GM18519 (cell line): ENCODE measurements at regions not wholly inside any gene's neighbourhood (a gene's known extent, or its start where the extent isn't known, plus 50 kb on each side); places are given as distances from the start of the nearest gene placed in this dataset.

Source experiments
- ATAC-seq: cut with Tn5 transposase; IDR thresholded peaks from one replicate; pipeline ENCODE4 v1.9.1; 2021; ENCODE audit warnings: mild to moderate bottlenecking, moderate library complexity; ENCODE audit not compliant: unreplicated experiment, low FRiP score

DNA sequence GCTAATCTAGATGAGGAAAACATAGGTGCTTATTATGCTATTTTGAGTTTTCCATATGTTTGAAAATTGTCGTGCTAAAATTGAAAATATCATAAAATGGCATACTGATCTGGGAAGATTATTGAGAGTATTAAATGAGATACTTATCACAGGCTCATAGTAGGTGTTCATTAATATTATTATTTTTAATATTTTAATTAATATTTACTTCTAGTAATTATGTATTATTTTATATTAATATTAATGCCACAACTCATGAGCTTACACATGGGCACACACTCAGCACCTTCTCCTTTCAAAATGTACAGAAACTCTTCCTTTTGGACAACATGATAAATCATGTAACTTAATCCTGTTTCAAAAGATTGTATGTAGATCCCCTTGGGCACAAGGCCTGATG, 223.6 kb downstream of the RAB28 start:
- ATAC-seq = no peak

DNA sequence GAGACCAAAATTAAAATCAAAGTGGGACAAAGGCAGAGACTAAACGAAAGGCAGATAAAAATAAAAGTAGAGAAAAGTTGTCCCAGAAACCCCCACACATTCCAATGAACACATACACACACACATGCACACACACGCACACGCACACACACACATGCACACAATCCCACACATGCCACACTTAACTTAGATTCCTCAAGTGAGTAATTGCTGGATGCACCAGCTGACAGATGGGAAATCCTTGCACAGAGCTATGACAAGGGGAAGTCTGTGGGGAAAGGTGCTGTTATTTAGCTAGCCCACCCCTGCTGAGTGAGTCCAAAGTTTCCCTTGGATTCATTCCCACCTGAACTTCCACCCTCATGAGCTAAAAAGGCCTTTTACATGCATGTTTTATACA, 233.9 kb downstream of the RAB28 start:
- ATAC-seq = no peak

DNA sequence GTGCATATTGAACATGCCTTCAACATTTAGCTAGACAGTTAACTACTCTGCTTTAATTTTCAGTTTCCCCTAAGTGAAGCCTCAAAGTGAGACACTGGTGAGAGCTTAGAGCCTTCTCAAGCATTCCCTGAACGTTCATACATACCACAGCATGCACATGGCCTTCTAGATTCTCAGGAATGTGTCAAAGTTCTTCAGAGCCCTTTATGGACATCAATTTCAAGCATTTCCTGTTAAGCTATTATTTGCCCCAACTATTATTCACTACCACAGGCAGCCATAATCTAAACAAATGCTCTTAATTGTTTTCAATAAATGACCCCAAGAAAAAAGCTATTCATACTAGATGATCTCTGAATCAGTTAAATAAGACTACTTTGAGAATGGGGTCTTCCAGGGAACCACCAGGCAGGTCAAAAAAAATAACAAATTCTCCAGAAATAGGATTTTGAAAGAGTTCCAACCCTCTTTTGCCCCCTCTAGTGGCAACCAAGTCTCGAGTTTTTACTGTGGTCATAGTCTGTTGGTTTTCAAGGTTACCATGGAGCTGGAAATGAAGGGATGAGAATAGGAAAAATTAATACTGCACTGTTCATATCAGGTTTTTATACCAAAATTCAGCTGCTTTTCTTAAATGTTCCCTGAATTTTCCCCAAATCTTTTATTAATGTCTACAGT, 235.4 kb downstream of the RAB28 start:
- ATAC-seq = no peak

- no peak for ATAC-seq
These were observed 238.0 kb downstream of the RAB28 start for GRCh38 chr4:13246107-13246506.

DNA sequence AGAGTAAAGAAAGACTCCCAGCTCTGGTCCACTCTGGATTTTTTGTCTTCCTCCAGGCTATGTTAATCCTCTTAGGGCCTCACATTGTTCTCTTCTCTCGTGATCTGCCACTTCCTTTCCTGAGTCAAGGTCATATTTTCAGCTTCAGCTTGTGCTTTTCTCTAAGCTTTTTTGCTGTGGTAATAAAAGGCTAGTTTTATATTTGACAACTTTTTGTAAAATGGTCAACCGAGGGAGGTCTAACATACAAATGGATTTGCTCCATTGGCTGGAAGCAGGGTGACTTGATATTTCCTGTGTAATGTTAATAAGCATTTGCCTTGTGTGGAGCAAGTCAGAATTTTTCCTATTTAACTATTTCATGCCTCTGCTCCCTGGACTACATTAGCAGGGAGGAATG, 239.7 kb downstream of the RAB28 start:
- no peak for ATAC-seq

- no peak for ATAC-seq
These were observed 241.0 kb downstream of the RAB28 start for GRCh38 chr4:13243152-13243551.

DNA sequence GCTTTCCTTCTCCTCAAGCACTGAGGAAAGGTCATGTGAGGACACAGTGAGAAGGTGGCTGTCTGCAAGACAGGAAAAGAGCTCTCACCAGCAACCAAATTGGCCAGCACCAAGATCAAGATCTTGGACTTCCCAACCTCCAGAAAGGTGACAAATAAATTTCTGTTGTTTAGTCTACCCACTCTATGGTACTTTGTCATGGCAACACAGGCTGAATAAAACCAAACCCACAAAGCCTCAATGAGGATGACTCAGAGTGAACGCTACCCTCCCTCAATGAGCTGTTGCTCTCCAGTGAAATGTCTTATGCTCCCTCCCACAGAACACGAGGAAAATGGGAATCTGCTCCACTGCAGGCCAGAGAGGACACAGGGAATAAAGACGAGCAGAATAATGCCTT, 244.1 kb downstream of the RAB28 start:
- no peak for ATAC-seq

- ATAC-seq = no peak
These were observed 245.2 kb downstream of the RAB28 start for GRCh38 chr4:13238936-13239335.

DNA sequence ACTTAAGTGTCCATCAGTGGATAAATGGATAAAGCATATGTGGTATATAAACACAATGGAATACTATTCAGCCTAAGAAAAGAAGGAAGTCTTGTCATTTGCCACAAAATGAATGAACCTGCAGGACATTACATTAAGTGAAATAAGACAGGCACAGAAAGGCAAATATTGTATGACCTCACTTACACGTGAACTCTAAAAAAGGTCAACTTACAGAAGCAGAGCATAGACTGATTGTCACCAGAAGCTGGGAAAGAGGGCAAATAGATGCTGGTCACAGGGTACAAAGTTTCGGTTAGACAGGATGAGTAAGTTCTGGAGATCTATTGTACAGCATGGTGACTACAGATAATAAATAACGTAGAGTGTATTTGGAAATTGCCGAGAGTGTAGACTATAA, 247.7 kb downstream of the RAB28 start:
- no peak for ATAC-seq

DNA sequence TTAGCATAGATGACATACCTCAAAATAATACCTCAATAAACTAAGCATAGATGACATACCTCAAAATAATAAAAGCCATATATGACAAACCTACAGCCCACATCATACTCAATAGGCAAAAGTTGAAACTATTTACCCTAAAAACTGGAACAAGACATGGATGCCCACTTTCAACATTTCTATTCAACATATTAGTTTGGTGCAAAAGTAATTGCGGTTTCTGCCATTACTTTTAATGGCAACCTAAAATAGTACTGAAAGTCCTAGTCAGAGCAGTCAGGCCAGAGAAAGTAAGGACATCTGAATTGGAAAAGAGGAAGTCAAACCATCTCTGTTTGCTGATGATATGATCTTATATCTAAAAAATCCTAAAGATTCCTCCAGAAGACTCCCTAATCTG, 250.4 kb downstream of the RAB28 start:
- no peak for ATAC-seq

GRCh38 chr4:13219971-13220370, 264.2 kb downstream of the RAB28 start:
- no peak for ATAC-seq

DNA sequence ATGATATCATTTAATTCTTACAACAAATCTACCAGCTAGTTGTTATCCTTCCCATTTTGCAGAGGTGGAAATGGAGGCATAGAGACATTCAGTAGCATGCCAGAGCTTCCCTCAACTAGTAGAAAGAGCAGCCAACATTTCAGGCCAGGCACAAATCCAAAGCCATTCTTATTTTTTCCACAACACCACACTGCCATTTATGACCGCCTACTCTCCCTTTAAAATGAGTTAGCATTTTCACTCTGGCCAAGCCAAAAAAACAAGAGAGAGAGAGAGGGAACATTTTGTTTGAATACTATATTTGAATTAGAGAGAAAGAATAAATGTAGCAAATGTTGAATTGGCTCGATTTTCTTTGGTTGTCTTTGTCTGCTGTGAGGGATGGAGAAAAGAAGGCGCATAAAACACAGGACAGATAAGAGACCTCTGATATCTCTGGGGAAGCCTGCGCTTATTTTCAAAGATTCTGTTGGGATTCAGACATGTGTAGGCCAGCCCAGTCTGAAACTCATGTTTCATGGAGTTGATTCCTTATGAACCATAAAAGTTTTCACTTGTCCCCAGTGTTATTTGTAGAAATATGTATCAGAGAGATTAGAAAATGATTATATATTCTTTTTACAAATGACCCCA, 265.7 kb downstream of the RAB28 start:
- ATAC-seq = no peak

DNA sequence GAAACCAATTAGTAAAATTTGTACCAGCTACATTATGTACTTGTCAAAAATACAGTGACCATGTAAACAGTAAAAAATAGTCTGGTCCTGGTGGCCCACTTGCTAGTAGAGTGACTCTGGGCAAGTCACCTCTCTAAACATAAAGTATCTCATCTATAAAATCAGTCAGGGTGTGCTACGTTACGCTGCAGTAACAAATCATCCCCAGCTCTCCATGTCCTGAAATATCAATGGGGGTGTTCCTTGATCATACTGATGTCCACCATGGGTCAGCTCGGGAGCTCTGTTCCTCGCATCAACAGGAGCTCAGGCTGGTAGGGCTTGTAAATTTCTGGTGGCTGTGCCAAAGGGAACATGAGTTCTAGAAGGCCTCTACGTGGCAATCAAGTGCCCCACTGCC, 268.6 kb downstream of the RAB28 start:
- ATAC-seq = no peak

- ATAC-seq = no peak
These were observed 271.2 kb downstream of the RAB28 start for GRCh38 chr4:13212936-13213335.

- ATAC-seq = no peak
These were observed 274.5 kb downstream of the RAB28 start for GRCh38 chr4:13209600-13209999.

DNA sequence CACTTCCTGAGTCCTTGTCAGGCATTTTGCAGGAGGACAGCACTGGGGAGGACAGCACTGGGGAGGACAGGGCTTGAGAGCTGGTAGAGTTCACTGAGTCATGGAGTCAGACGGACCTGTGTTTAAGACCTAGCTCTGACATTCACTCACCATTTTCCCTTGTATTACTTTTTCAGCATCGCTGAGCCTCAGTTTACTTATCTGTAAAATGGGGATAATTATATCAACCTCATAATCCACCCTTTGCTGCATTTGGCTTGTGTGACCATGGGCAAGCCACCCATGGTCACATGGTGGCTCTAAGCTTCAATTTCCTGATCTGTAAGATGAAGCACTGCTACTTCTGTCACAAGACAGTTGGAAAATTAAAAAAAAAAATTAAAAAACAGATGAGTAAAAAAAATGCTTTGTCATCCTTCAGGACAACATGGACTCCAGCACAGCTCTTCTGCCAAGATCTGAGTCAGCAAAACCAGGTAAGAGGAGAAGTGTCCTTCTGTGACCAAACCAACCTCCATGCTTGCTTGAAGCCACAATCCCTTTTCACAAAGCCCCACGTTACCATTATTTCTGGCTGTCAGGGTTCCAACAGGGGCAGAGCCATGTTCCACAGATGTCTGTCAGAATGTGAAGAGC, 275.5 kb downstream of the RAB28 start:
- no peak for ATAC-seq

DNA sequence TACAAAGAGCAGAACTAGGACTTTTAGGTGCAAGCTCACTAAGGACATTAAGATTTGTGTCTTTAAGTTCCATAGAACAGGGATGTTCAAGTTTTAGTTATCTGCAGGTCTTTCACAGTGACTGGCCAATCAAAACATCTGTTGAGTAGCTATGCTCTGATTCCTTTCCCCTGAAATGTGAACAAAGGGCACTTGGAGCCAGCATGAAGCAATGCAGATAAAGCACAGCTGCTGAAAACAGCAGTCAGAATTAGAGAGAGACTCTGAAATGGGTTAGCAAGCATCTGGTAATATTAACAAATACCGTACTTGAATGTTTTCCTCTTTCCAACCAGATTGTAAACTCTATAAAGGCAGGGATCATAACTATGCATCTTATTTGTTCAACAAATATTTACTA, 276.9 kb downstream of the RAB28 start:
- ATAC-seq = no peak

DNA sequence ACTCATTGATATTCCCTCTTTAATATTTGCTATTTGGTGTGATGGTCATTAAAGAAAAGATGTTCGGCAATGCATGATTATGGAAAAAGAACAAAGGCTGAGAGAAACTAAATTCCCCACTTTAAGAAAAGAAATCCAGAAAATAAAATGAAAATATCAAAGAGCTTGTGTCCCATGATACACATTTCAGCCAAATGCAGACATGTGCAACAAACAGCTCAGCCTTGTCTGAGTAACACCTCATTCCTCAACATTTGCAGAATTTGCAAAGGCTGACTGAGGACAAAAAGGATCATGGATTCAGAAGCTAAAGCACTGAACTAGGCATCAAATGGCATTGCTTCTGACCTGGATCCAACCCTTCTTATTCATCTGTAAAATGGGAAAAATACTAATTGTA, 281.0 kb downstream of the RAB28 start:
- ATAC-seq = no peak

GRCh38 chr4:13202701-13203100, 281.4 kb downstream of the RAB28 start:
- no peak for ATAC-seq

DNA sequence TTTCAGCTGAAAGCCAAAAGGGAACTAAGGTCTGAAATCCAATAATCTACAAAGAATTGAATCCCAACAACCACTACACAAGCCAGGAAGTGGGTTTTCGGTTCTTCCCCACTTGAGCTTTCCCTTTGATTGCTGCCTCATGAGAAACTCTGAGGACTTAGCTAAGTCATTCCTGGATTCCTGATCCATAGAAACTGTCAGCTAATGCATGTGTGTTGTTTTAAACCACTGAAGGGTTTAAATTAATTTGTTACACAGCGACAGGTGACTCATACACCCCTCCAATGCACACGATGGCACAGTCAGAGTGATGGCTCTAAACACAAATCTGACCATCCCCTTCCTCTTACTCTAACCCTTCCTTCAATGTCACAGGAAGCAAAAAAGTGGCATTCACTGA, 282.9 kb downstream of the RAB28 start:
- ATAC-seq = no peak

GRCh38 chr4:13196721-13197120, 287.4 kb downstream of the RAB28 start:
- ATAC-seq = no peak

GRCh38 chr4:13193662-13194061, 290.5 kb downstream of the RAB28 start:
- no peak for ATAC-seq
